ENCODE measurements at regions not wholly inside any gene's neighbourhood (a gene's known extent, or its start where the extent isn't known, plus 50 kb on each side); places are given as distances from the start of the nearest gene placed in this dataset.

DNA sequence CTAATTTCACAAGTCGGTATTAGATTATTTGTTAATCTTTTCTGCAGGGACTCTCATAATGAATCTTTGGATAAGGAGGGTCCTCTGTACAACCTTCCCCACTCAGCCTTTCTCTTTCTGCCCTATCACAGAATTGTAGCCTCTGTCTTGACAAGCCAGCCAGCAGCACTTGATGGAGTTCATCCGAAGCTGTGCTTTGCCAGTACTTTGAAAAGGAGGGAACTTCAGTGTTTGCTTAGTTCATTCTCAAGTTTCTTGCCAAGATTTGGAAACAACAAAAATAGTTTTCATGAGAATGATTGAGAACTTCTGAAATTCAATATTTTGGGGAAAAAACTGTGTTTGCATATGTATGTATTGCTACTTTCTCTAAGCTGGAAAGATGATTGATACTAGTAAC lies 69.3 kb upstream of the HMGB1 start:
- Histone ChIP-seq H3K36me3 (replicated peaks in 1 of 2; ENCODE audit: control insufficient read depth in 1 of 2, insufficient read depth in 2 of 2, low read length in 1 of 2) (no peaks in the 10 kb centered on the region), H3K27ac (ENCODE audit: low read depth in 2 of 2, low read length in 1 of 2) (no peak overlapping the region), H3K9me2 (no peaks in the 10 kb centered on the region), H3K4me3 (ENCODE audit: low read depth in 2 of 2, low read length in 1 of 2) (no peak overlapping the region), H4K20me1 (ENCODE audit: insufficient read depth) (no peaks in the 10 kb centered on the region), H3K4me1 (ENCODE audit: control insufficient read depth in 1 of 2, insufficient read depth in 2 of 2, low read depth in 1 of 2, low read length in 1 of 2) (no peaks in the 10 kb centered on the region), H2AFZ (ENCODE audit: low read depth) (no peak overlapping the region), H3K9me3 (no peaks in the 10 kb centered on the region), H3K27me3 (ENCODE audit: insufficient read depth) (no peaks in the 10 kb centered on the region), H3F3A (replicated peaks; ENCODE audit: insufficient read depth) (no peaks in the 10 kb centered on the region), H3K9ac (no peak overlapping the region), H3K79me2 (ENCODE audit: insufficient read depth) (no peaks in the 10 kb centered on the region), H3K4me2 (no peak overlapping the region)
- TF ChIP-seq RXRA (IDR thresholded peaks at IDR 0.05; ENCODE audit: borderline replicate concordance, low read depth) (no peak), GABPA (IDR thresholded peaks at IDR 0.05; ENCODE audit: low read depth) (no peak), POLR2AphosphoS5 (IDR thresholded peaks at IDR 0.05; ENCODE audit: low read depth, low read length) (no peak), ZBTB33 (IDR thresholded peaks at IDR 0.05; ENCODE audit: borderline replicate concordance, low read depth) (no peak), TEAD4 (IDR thresholded peaks at IDR 0.05; ENCODE audit: borderline replicate concordance, insufficient read depth) (no peak), SIN3A (IDR thresholded peaks at IDR 0.05; ENCODE audit: borderline replicate concordance, low read depth, low read length) (no peak), EP300 (IDR thresholded peaks at IDR 0.05; ENCODE audit: borderline replicate concordance in 1 of 2, low read depth in 1 of 2, low read length in 1 of 2) (no peak), FOXM1 (IDR thresholded peaks at IDR 0.05; ENCODE audit: low read depth) (no peak), PBX3 (IDR thresholded peaks at IDR 0.05) (no peak), RCOR1 (IDR thresholded peaks at IDR 0.05; ENCODE audit: low read length) (no peak), ELF1 (IDR thresholded peaks at IDR 0.05) (no peak), NFIC (IDR thresholded peaks at IDR 0.05; ENCODE audit: borderline replicate concordance) (no peak), GATA2 (CRISPR knock-in tag; IDR thresholded peaks at IDR 0.05) (no peak), MXI1 (IDR thresholded peaks at IDR 0.05; ENCODE audit: low read depth, low read length) (no peak), NRF1 (IDR thresholded peaks at IDR 0.05; ENCODE audit: low read depth, low read length) (no peak)
- WGBS (ENCODE audit: low lambda C conversion rate), result 78% methylated on average over 2 of the region's 2 CpGs
- ChIA-PET CTCF (interaction anchor here (1.6 kb wide), 1 partner anchor 402 kb away, joined by 3 read pairs; no protein-coding TSS in a partner anchor), POLR2A (no interaction called here)
- DNase-seq, result no peak

DNA sequence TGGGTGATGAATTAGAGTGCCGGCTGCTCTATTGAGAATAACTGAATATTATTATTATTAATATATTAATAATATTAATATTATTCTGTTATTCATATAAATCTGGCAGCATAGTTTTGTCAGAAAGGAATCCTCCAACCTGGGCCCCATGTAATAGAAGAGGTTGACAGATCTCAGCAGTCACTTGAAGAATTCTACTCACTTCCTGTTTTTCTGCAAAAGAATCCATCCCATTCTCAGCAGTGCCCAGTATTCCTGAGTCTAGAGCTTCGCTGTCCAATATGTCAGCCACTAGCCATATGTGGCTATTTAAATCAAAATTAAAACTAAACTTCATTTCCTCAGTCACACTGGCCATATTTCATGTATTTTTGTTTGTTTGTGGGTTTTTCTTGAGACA lies 72.4 kb upstream of the USPL1 start:
- Histone ChIP-seq H4K20me1 (ENCODE audit: insufficient read depth) (no peaks in the 10 kb centered on the region), H3K27ac (ENCODE audit: low read depth in 2 of 2, low read length in 1 of 2) (no peak overlapping the region), H3K36me3 (replicated peaks in 1 of 2; ENCODE audit: control insufficient read depth in 1 of 2, insufficient read depth in 2 of 2, low read length in 1 of 2) (no peaks in the 10 kb centered on the region), H3K9me3 (no peaks in the 10 kb centered on the region), H3K79me2 (ENCODE audit: insufficient read depth) (no peaks in the 10 kb centered on the region), H3F3A (replicated peaks; ENCODE audit: insufficient read depth) (no peaks in the 10 kb centered on the region), H3K27me3 (ENCODE audit: insufficient read depth) (no peaks in the 10 kb centered on the region), H3K4me3 (ENCODE audit: low read depth in 2 of 2, low read length in 1 of 2) (no peak overlapping the region), H3K4me2 (no peak overlapping the region), H3K9ac (no peak overlapping the region), H3K9me2 (no peaks in the 10 kb centered on the region), H2AFZ (ENCODE audit: low read depth) (no peak overlapping the region), H3K4me1 (ENCODE audit: control insufficient read depth in 1 of 2, insufficient read depth in 2 of 2, low read depth in 1 of 2, low read length in 1 of 2) (no peaks in the 10 kb centered on the region)
- 91% methylated on average over 2 of the region's 2 CpGs for WGBS (ENCODE audit: low lambda C conversion rate)
- no peak for TF ChIP-seq ZBTB33 (IDR thresholded peaks at IDR 0.05; ENCODE audit: borderline replicate concordance, low read depth)
- no peak for TF ChIP-seq ELF1 (IDR thresholded peaks at IDR 0.05)
- TF ChIP-seq RFX5 (IDR thresholded peaks at IDR 0.05; ENCODE audit: low read length), result no peak
- no peak for TF ChIP-seq PBX3 (IDR thresholded peaks at IDR 0.05)
- TF ChIP-seq NFIC (IDR thresholded peaks at IDR 0.05; ENCODE audit: borderline replicate concordance), result no peak
- TF ChIP-seq RAD21 (IDR thresholded peaks at IDR 0.05; ENCODE audit: low read length), result no peak
- no peak for TF ChIP-seq IRF3 (IDR thresholded peaks at IDR 0.05; ENCODE audit: low read depth, low read length)
- no peak for TF ChIP-seq FOXJ3 (CRISPR knock-in tag; IDR thresholded peaks at IDR 0.05)
- no peak for DNase-seq
- CTCF ChIA-PET, result no interaction called here
- POLR2A ChIA-PET, result no interaction called here
